OCI-LY7 (cell line): ENCODE measurements at regions not wholly inside any gene's neighbourhood (a gene's known extent, or its start where the extent isn't known, plus 50 kb on each side); places are given as distances from the start of the nearest gene placed in this dataset.

Source experiments
- BruUV-seq: library from RNA; stranded (reverse); fragments of 400-500 nt; replicated peaks from 2 replicates; lab custom pipeline; 2021; lab: Mats Ljungman, UMichigan
- CTCF ChIA-PET: fragments of 300-600 bp; sonication (Branson Sonifier 250); formaldehyde crosslinking; loops from one replicate; lab custom pipeline; 2022; ENCODE audit warnings: antibody characterized with exemption; ENCODE audit not compliant: unreplicated experiment; lab: Charles Lee
- POLR2A ChIA-PET: fragments of 300-600 bp; sonication (Branson Sonifier 250); formaldehyde crosslinking; loops from one replicate; lab custom pipeline; 2022; ENCODE audit warnings: antibody characterized with exemption; lab: Charles Lee
- DNase-seq: peaks from one replicate; pipeline ENCODE4 v3.0.0-alpha.2; 2015; ENCODE audit warnings: low spot score
- H2AFZ ChIP-seq: fragments of 200-600 bp; sonication (generic), shearing (Covaris generic); 2 replicates; pipeline ENCODE4 v1.6.1; 2014; ENCODE audit warnings: mild to moderate bottlenecking, antibody characterized with exemption, low read length, moderate library complexity
- H3K27ac ChIP-seq: fragments of 200-600 bp; sonication (generic); 2 replicates; pipeline ENCODE4 v1.5.1; 2014; ENCODE audit warnings: mixed run types, low read depth, mild to moderate bottlenecking, moderate library complexity, low read length, inconsistent platforms; ENCODE audit not compliant: poor library complexity, severe bottlenecking
- H3K36me3 ChIP-seq: fragments of 200-600 bp; sonication (generic); 2 replicates; pipeline ENCODE4 v1.6.1; 2014; ENCODE audit warnings: mild to moderate bottlenecking, antibody characterized with exemption, low read length, moderate library complexity, mixed read lengths; ENCODE audit not compliant: insufficient read depth
- H3K4me1 ChIP-seq: fragments of 200-600 bp; sonication (generic); 2 replicates; pipeline ENCODE4 v1.5.1; 2014; ENCODE audit warnings: mild to moderate bottlenecking, low read length; ENCODE audit not compliant: insufficient read depth, poor library complexity, severe bottlenecking
- H3K4me2 ChIP-seq: fragments of 200-600 bp; sonication (generic); 2 replicates; pipeline ENCODE4 v1.6.1; 2014; ENCODE audit warnings: mild to moderate bottlenecking, low read length
- H3K4me3 ChIP-seq: fragments of 200-600 bp; sonication (generic); 2 replicates; pipeline ENCODE4 v1.5.1; 2014; ENCODE audit warnings: mild to moderate bottlenecking, low read depth, low read length; ENCODE audit not compliant: poor library complexity, severe bottlenecking
- H3K79me2 ChIP-seq: fragments of 200-600 bp; sonication (generic); 2 replicates; pipeline ENCODE4 v1.6.1; 2016; ENCODE audit warnings: low read depth, mild to moderate bottlenecking, low read length, moderate library complexity, mixed read lengths; ENCODE audit not compliant: insufficient read depth
- H3K9me2 ChIP-seq: fragments of 200-600 bp; sonication (generic); 2 replicates; pipeline ENCODE4 v1.6.1; 2016; ENCODE audit warnings: mild to moderate bottlenecking, low read length, mixed read lengths; ENCODE audit not compliant: insufficient read depth
- H3K9me3 ChIP-seq: fragments of 200-600 bp; sonication (generic); 2 replicates; pipeline ENCODE4 v1.6.1; 2014; ENCODE audit warnings: mild to moderate bottlenecking, mixed run types, low read length, mixed read lengths
- H4K20me1 ChIP-seq: fragments of 200-600 bp; sonication (generic); 2 replicates; pipeline ENCODE4 v1.6.1; 2014; ENCODE audit warnings: mild to moderate bottlenecking, antibody characterized with exemption, low read length, moderate library complexity, mixed read lengths; ENCODE audit not compliant: insufficient read depth
- CTCF ChIP-seq: fragments of 200-600 bp; sonication (generic); conservative IDR thresholded peaks from 2 replicates; pipeline ENCODE4 v1.5.1; 2014; ENCODE audit warnings: mild to moderate bottlenecking, antibody characterized with exemption, low read length, moderate library complexity, mixed read lengths
- EZH2phosphoT487 ChIP-seq: fragments of 200-600 bp; sonication (generic); IDR thresholded peaks from 2 replicates; pipeline ENCODE4 v1.6.1; 2018; ENCODE audit warnings: low read depth, borderline replicate concordance, mild to moderate bottlenecking, mixed run types, antibody characterized with exemption, low read length, moderate library complexity, mixed read lengths
- intact Hi-C: fragments of 100-400 bp; cut with micrococcal nuclease; formaldehyde crosslinking; loops from one replicate; pipeline ENCODE4 v1.10.0; 2022; ENCODE audit not compliant: unreplicated experiment

DNA sequence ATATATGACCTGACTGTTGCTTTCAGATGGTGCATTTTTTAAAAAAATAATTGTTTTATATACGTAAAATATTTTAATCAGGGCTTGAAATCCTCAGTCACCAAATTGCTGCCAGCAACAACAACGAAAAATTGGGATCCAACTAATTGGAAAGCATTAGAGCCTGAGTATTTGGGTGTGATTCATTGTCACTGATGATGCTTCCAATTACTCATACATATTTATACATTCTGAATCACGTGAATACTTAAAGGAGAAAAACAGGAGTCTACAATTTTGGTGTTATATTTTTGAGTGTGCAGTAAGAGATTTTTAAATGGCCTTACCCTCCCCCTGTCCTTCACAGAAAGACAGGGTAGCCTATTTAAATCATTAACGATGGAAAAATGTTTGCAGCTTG, 765.6 kb upstream of the TENM3 start:
- H3K79me2 ChIP-seq = no peaks in the 10 kb centered on the region
- H3K36me3 ChIP-seq = no peaks in the 10 kb centered on the region
- no TSS peak for BruUV-seq
- POLR2A ChIA-PET = interaction anchor here (0.5 kb wide), 1 partner anchor 246 kb away, joined by 4 read pairs; no protein-coding TSS in a partner anchor
- no peaks in the 10 kb centered on the region for H4K20me1 ChIP-seq
- H3K27ac ChIP-seq = no peak overlapping the region
- TF ChIP-seq CTCF = no peak
- no peak for TF ChIP-seq EZH2phosphoT487
- no peaks in the 10 kb centered on the region for H3K9me3 ChIP-seq
- intact Hi-C loops = no loop called here
- H2AFZ ChIP-seq = no peak overlapping the region
- DNase-seq = no peak
- CTCF ChIA-PET = no interaction called here
- H3K9me2 ChIP-seq = no peaks in the 10 kb centered on the region
- no peak overlapping the region for H3K4me2 ChIP-seq
- H3K4me3 ChIP-seq = no peak overlapping the region
- no peaks in the 10 kb centered on the region for H3K4me1 ChIP-seq

GRCh38 chr4:181478656-181479055, 764.5 kb upstream of the TENM3 start:
- TF ChIP-seq EZH2phosphoT487 (no peak), CTCF (no peak)
- CTCF ChIA-PET = no interaction called here
- no peak overlapping the region for H2AFZ ChIP-seq
- H4K20me1 ChIP-seq = no peaks in the 10 kb centered on the region
- POLR2A ChIA-PET = interaction anchor here (0.6 kb wide), 1 partner anchor 49 kb away, joined by 3 read pairs; no protein-coding TSS in a partner anchor
- H3K9me3 ChIP-seq = no peaks in the 10 kb centered on the region
- no peaks in the 10 kb centered on the region for H3K36me3 ChIP-seq
- DNase-seq = no peak
- no peaks in the 10 kb centered on the region for H3K4me1 ChIP-seq
- H3K9me2 ChIP-seq = no peaks in the 10 kb centered on the region
- no peak overlapping the region for H3K4me3 ChIP-seq
- H3K79me2 ChIP-seq = no peaks in the 10 kb centered on the region
- BruUV-seq = no TSS peak
- intact Hi-C loops = no loop called here
- H3K4me2 ChIP-seq = no peak overlapping the region
- H3K27ac ChIP-seq = no peak overlapping the region

- intact Hi-C loops = no loop called here
- POLR2A ChIA-PET = no interaction called here
- CTCF ChIA-PET = no interaction called here
Observed at GRCh38 chr4:181479141-181479540, 764.1 kb upstream of the TENM3 start.

More at GRCh38 chr4:181479141-181479540, 764.1 kb upstream of the TENM3 start:
- no peaks in the 10 kb centered on the region for H3K4me1 ChIP-seq
- H3K79me2 ChIP-seq = no peaks in the 10 kb centered on the region
- no peak overlapping the region for H3K4me3 ChIP-seq
- no peak overlapping the region for H3K4me2 ChIP-seq
- TF ChIP-seq CTCF = no peak
- TF ChIP-seq EZH2phosphoT487 = no peak
- H3K9me3 ChIP-seq = no peaks in the 10 kb centered on the region
- H4K20me1 ChIP-seq = no peaks in the 10 kb centered on the region
- H2AFZ ChIP-seq = no peak overlapping the region
- no peak overlapping the region for H3K27ac ChIP-seq
- DNase-seq = no peak
- no TSS peak for BruUV-seq
- H3K36me3 ChIP-seq = no peaks in the 10 kb centered on the region
- no peaks in the 10 kb centered on the region for H3K9me2 ChIP-seq
